ENCODE measurements at regions not wholly inside any gene's neighbourhood (a gene's known extent, or its start where the extent isn't known, plus 50 kb on each side); places are given as distances from the start of the nearest gene placed in this dataset.

DNA sequence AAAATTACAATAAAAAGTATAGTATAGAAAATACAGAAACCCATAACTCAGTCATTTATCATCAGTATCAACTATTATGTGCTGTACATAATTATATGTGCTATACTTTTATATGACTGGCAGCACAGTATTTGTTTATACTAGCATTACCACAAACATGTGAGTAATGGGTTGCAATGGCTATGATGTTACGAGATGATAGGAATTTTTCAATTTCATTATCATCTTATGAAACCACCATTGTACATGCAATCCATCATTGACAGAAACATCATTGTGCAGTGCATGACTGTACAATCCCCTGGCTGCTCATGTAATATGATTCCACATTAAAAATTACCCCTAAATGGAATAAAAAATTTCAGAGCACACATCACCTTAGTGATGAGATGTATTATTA lies 55.7 kb upstream of the TMEM229A start:
- ChIA-PET CTCF (ENCODE audit: low intra/inter-chr PET ratio, low total read pairs) (no interaction called here), POLR2A (no interaction called here)
- BruUV-seq (replicated peaks), result no TSS peak
- no peaks in the 10 kb centered on the region for H3K4me1 ChIP-seq (ENCODE audit: insufficient read depth, low read length)
- no peaks in the 10 kb centered on the region for H3K9me3 ChIP-seq (ENCODE audit: low read length)
- 0% methylated on average over 1 of the region's 1 CpG for WGBS (ENCODE audit: low lambda C conversion rate)
- no peaks in the 10 kb centered on the region for H3K36me3 ChIP-seq (replicated peaks in 1 of 2; ENCODE audit: control insufficient read depth in 1 of 2, insufficient read depth in 2 of 2, low read length in 2 of 2)
- H4K20me1 ChIP-seq (ENCODE audit: insufficient read depth, low read length), result no peaks in the 10 kb centered on the region
- H3K27ac ChIP-seq (ENCODE audit: extremely low read length, insufficient read depth, low read length), result no peak overlapping the region
- no peak overlapping the region for H3K9ac ChIP-seq (ENCODE audit: insufficient read depth, low read depth, low read length)
- TF ChIP-seq ZNF558 (CRISPR knock-in tag; IDR thresholded peaks at IDR 0.05; ENCODE audit: borderline replicate concordance) (no peak), NBN (conservative IDR thresholded peaks at IDR 0.05) (no peak), ZSCAN29 (CRISPR knock-in tag; conservative IDR thresholded peaks at IDR 0.05) (no peak), DZIP1 (CRISPR knock-in tag; IDR thresholded peaks at IDR 0.05) (no peak), ZBTB46 (CRISPR knock-in tag; IDR thresholded peaks at IDR 0.05; ENCODE audit: borderline replicate concordance) (no peak), ZNF12 (CRISPR knock-in tag; IDR thresholded peaks at IDR 0.05) (no peak), ZNF484 (CRISPR knock-in tag; IDR thresholded peaks at IDR 0.05; ENCODE audit: borderline replicate concordance, low read depth) (no peak), HMGA1 (CRISPR knock-in tag; conservative IDR thresholded peaks at IDR 0.05) (no peak), ZEB1 (IDR thresholded peaks at IDR 0.05; ENCODE audit: insufficient replicate concordance, low read depth) (no peak), ZNF563 (CRISPR knock-in tag; IDR thresholded peaks at IDR 0.05) (no peak)
- TF ChIP-seq, protein P1, sequence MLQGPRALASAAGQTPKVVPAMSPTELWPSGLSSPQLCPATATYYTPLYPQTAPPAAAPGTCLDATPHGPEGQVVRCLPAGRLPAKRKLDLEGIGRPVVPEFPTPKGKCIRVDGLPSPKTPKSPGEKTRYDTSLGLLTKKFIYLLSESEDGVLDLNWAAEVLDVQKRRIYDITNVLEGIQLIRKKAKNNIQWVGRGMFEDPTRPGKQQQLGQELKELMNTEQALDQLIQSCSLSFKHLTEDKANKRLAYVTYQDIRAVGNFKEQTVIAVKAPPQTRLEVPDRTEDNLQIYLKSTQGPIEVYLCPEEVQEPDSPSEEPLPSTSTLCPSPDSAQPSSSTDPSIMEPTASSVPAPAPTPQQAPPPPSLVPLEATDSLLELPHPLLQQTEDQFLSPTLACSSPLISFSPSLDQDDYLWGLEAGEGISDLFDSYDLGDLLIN (CRISPR knock-in tag; IDR thresholded peaks at IDR 0.05; ENCODE audit: borderline replicate concordance), result no peak
- TF ChIP-seq, protein P2, sequence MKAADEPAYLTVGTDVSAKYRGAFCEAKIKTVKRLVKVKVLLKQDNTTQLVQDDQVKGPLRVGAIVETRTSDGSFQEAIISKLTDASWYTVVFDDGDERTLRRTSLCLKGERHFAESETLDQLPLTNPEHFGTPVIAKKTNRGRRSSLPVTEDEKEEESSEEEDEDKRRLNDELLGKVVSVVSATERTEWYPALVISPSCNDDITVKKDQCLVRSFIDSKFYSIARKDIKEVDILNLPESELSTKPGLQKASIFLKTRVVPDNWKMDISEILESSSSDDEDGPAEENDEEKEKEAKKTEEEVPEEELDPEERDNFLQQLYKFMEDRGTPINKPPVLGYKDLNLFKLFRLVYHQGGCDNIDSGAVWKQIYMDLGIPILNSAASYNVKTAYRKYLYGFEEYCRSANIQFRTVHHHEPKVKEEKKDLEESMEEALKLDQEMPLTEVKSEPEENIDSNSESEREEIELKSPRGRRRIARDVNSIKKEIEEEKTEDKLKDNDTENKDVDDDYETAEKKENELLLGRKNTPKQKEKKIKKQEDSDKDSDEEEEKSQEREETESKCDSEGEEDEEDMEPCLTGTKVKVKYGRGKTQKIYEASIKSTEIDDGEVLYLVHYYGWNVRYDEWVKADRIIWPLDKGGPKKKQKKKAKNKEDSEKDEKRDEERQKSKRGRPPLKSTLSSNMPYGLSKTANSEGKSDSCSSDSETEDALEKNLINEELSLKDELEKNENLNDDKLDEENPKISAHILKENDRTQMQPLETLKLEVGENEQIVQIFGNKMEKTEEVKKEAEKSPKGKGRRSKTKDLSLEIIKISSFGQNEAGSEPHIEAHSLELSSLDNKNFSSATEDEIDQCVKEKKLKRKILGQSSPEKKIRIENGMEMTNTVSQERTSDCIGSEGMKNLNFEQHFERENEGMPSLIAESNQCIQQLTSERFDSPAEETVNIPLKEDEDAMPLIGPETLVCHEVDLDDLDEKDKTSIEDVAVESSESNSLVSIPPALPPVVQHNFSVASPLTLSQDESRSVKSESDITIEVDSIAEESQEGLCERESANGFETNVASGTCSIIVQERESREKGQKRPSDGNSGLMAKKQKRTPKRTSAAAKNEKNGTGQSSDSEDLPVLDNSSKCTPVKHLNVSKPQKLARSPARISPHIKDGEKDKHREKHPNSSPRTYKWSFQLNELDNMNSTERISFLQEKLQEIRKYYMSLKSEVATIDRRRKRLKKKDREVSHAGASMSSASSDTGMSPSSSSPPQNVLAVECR (CRISPR knock-in tag; IDR thresholded peaks at IDR 0.05; ENCODE audit: borderline replicate concordance), result no peak
- no peak overlapping the region for H3K4me2 ChIP-seq (ENCODE audit: low read depth, low read length)
- no peak for FAIRE-seq
- no peak overlapping the region for H2AFZ ChIP-seq (ENCODE audit: low read length)
- H3K4me3 ChIP-seq (replicated peaks in 1 of 3; ENCODE audit: insufficient read depth in 1 of 3, low read depth in 2 of 3, low read length in 3 of 3), result no peak overlapping the region
- intact Hi-C loops (cut with micrococcal nuclease; ENCODE audit: unreplicated experiment), result no loop called here
- in situ Hi-C loops (cut with HindIII; ENCODE audit: extremely low pct_ligation_motif_present, low pct_unique_long_range_greater_than_20kb), result no loop called here
- H3K79me2 ChIP-seq (ENCODE audit: insufficient read depth, low read length), result no peaks in the 10 kb centered on the region
- ATAC-seq, result no peak
- H3K27me3 ChIP-seq (ENCODE audit: control insufficient read depth in 1 of 2, insufficient read depth in 2 of 2, low read length in 2 of 2), result no peaks in the 10 kb centered on the region
- DNase-seq (ENCODE audit: low spot score), result no peak
